Caki2 (cell line): ENCODE measurements at regions not wholly inside any gene's neighbourhood (a gene's known extent, or its start where the extent isn't known, plus 50 kb on each side); places are given as distances from the start of the nearest gene placed in this dataset.
"Not testable (repeated sequence)": the region's sequence is repeated elsewhere in the genome, so short reads cannot be mapped to it uniquely, and the experiment has no call there.

Source experiments
- DNase-seq: peaks from one replicate; pipeline ENCODE4 v3.0.0-alpha.2; 2015; ENCODE audit warnings: low read depth
- in situ Hi-C: cut with HindIII; loops from 2 replicates; pipeline ENCODE4 v1.10.0; 2016; ENCODE audit warnings: low sequenced_read_pairs, low pct_unique_long_range_greater_than_20kb, mixed read lengths

DNA sequence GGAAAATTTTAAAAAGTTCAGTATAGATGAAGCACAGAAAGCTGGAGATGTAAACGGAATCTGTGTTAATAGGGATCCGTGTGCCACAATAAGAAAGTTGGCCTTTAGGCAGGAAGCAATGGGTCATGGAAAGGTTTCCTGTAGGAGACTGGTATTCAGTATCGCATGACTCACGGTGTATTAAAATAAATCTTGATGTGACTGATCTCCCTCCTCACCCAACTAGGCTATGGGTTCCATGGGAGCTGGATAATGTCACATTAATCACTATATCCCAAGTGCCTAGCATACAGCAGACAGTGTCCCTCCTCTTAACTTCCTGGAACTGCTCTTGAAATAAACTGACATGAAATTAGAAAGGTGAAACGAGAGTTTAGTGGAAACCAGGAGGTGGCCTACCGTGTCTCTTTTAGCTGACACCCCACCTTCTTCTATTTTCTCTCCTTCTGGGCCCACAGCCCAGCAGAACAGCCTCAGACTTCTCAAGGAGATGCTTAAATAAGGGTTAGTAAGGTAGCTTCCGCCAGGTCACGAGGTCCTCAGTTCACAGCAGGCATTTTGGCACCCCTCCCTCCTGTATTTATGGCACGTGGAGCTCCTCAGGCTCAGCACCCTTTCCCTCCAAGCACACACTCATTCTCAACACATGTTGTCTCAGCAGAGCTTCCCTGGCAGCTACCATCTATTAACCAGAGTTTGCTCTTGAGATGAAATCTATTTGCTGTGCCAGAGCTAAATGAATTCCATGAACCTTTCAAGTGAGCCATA, 118.8 kb downstream of the NXPE2 start:
- no peak for DNase-seq

DNA sequence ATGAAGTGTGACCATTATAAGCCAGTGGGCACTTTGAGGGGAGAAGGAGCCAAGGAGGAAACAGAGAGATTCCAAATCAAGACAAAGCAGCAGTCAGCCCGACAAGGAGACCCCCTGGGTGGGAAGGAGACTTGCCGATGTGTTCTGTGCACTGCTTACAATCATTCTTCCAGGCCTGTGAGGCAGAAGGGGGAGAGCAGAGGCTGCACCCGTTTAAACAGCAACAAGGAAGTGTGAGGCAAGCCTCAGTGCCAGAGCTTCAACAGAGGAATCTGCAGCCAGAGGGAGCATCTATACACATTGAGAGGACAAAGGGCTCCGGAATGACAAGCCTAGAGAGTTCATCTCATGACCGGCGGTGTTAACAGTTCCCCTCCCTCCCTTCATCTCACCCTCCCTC, 121.1 kb downstream of the NXPE2 start:
- DNase-seq, result no peak
- in situ Hi-C loops, result no loop called here

More for the DNA sequence above, 118.8 kb downstream of the NXPE2 start:
- in situ Hi-C loops, result no loop called here

GRCh38 chr11:114801773-114802172, 123.4 kb downstream of the NXPE2 start:
- DNase-seq, result no peak
- in situ Hi-C loops, result no loop called here

- in situ Hi-C loops, result no loop called here
- DNase-seq, result no peak
Measured at GRCh38 chr11:114802878-114803277, 124.6 kb downstream of the NXPE2 start.

- in situ Hi-C loops, DNase-seq: not testable (repeated sequence)
Measured at GRCh38 chr11:114805431-114805830, 127.1 kb downstream of the NXPE2 start.

- no peak for DNase-seq
- in situ Hi-C loops, result no loop called here
Measured at GRCh38 chr11:114811971-114812370, 133.6 kb downstream of the NXPE2 start.

- no peak for DNase-seq
- in situ Hi-C loops, result no loop called here
Measured at GRCh38 chr11:114812733-114813132, 134.4 kb downstream of the NXPE2 start.

DNA sequence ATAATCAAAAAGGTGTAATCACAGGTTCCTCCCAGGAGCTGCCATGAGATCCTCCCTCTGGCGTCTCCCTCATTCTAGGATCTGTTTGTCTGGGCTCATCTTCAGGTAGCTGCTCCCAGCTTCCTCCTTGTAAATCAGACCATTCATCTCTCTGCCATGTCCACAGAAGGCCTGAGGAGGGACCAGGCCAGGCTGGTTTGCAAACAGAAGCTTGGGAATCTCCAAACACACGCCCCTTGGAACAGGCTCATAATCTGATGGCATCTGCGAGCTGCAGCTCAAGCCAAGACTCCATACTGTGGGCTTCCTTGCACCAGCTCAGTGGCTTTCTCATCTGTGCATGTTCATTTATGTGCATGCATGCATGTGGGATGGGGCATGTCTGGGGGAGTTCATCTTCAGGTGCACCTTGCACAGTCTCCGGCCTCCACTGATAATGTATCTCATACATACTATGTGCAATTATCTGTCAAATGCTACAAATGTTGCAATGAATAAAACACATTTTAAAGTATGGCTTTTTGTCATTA, 134.9 kb downstream of the NXPE2 start:
- in situ Hi-C loops, result no loop called here
- no peak for DNase-seq

- no peak for DNase-seq
- in situ Hi-C loops, result no loop called here
Measured at GRCh38 chr11:114815176-114815575, 136.8 kb downstream of the NXPE2 start.

- in situ Hi-C loops, result no loop called here
- no peak for DNase-seq
Measured at GRCh38 chr11:114815761-114816160, 137.4 kb downstream of the NXPE2 start.

DNA sequence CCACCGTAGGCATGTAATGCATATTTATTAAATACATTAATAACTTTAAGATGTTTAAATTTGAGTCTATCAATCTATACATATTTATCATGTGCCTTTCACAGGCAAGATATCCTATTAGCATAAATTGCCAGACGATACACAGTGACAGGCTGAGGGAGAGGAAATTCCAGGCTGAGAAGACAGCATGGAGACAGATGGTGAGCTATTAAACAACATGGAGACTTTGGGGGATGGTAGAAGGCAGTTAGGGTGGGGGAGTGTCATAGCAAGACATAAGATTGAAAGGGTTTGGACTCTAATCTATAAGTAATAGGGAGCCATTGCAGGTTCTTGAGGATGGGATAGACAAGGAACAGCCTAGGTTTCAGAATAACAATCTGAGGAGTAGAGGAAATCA, 138.5 kb downstream of the NXPE2 start:
- no peak for DNase-seq
- in situ Hi-C loops, result no loop called here

- in situ Hi-C loops, result no loop called here
- DNase-seq, result no peak
Measured at GRCh38 chr11:114818382-114818781, 140.1 kb downstream of the NXPE2 start.

GRCh38 chr11:114819028-114819427, 140.7 kb downstream of the NXPE2 start:
- no peak for DNase-seq
- in situ Hi-C loops, result no loop called here

DNA sequence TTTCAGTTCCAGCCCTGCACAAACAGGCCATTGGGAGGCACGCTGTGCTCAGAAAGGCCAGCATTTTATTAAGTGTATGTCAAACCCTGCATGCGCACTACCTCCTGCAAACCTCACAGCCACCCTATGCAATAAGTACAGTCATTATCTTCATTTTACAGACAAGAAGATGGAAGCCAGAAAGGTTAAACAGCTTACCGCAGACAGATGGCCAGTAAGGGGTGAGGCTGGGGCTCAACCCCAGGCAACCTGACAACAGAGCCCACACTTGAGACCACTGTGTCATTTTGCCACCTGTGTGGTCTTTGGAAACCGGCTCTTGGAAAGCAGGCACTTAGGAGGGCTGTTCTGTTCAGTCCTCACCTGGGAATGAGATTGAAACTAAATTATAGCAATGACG, 142.3 kb downstream of the NXPE2 start:
- DNase-seq, result no peak
- in situ Hi-C loops, result no loop called here

GRCh38 chr11:114821621-114822412, 143.5 kb downstream of the NXPE2 start:
- in situ Hi-C loops, result no loop called here

DNA sequence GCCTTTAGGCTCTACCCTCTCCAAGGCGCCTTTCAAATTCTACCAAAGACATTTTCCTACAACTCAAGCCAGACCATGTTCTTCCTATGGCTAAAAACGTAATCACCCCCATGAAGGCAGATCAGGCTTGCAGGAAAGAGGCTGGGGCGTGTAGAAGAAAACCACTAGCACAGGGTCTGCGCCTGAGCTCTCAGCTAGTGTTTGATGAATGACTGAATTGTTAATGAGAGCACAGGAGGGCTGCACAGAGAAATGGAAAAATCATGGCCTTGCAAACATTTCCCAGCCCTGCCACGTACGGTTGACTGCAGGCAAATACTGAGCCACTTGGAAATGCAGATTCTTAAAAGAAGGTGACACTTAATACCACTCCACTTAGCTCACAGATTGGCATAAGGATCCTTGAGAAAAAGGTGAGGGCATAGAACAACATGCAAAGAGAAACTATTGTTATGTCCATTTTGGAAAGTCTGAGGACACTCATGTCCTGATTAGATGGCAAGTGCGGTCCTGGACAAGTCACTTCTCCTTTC, 148.6 kb downstream of the NXPE2 start:
- DNase-seq, result no peak
- in situ Hi-C loops, result no loop called here

More at GRCh38 chr11:114821621-114822412, 143.5 kb downstream of the NXPE2 start:
- no peak for DNase-seq

- no peak for DNase-seq
- in situ Hi-C loops, result no loop called here
Measured at GRCh38 chr11:114827736-114828135, 149.4 kb downstream of the NXPE2 start.

- DNase-seq, result no peak
- in situ Hi-C loops, result no loop called here
Measured at GRCh38 chr11:114832532-114833125, 154.3 kb downstream of the NXPE2 start.

GRCh38 chr11:114836161-114836560, 157.8 kb downstream of the NXPE2 start:
- in situ Hi-C loops, result no loop called here
- DNase-seq, result no peak
